ENCODE measurements at regions not wholly inside any gene's neighbourhood (a gene's known extent, or its start where the extent isn't known, plus 50 kb on each side); places are given as distances from the start of the nearest gene placed in this dataset.
"Not testable (repeated sequence)": the region's sequence is repeated elsewhere in the genome, so short reads cannot be mapped to it uniquely, and the experiment has no call there.

- not testable (repeated sequence) for H3K36me3 Mint-ChIP-seq (ENCODE audit: low read depth, unreplicated experiment); DNase-seq (ENCODE audit: low spot score); H3K4me3 Mint-ChIP-seq (ENCODE audit: unreplicated experiment); H3K9me3 Mint-ChIP-seq (ENCODE audit: unreplicated experiment); H3K27me3 Mint-ChIP-seq (ENCODE audit: unreplicated experiment); H3K27ac Mint-ChIP-seq (ENCODE audit: unreplicated experiment); H3K4me1 Mint-ChIP-seq (ENCODE audit: unreplicated experiment)
Observed at GRCh38 chr17:26936645-26937044, 357.3 kb upstream of the WSB1 start.

GRCh38 chr17:26937750-26938322, 356.1 kb upstream of the WSB1 start:
- DNase-seq (ENCODE audit: low spot score); H3K4me3 Mint-ChIP-seq (ENCODE audit: unreplicated experiment); H3K4me1 Mint-ChIP-seq (ENCODE audit: unreplicated experiment); H3K9me3 Mint-ChIP-seq (ENCODE audit: unreplicated experiment); H3K27ac Mint-ChIP-seq (ENCODE audit: unreplicated experiment); H3K36me3 Mint-ChIP-seq (ENCODE audit: low read depth, unreplicated experiment); H3K27me3 Mint-ChIP-seq (ENCODE audit: unreplicated experiment): not testable (repeated sequence)

- not testable (repeated sequence) for H3K27me3 Mint-ChIP-seq (ENCODE audit: unreplicated experiment); H3K36me3 Mint-ChIP-seq (ENCODE audit: low read depth, unreplicated experiment); H3K9me3 Mint-ChIP-seq (ENCODE audit: unreplicated experiment); H3K27ac Mint-ChIP-seq (ENCODE audit: unreplicated experiment); H3K4me1 Mint-ChIP-seq (ENCODE audit: unreplicated experiment); DNase-seq (ENCODE audit: low spot score); H3K4me3 Mint-ChIP-seq (ENCODE audit: unreplicated experiment)
Observed at GRCh38 chr17:26939755-26940154, 354.2 kb upstream of the WSB1 start.

GRCh38 chr17:26940587-26940986, 353.3 kb upstream of the WSB1 start:
- not testable (repeated sequence) for DNase-seq (ENCODE audit: low spot score); H3K27ac Mint-ChIP-seq (ENCODE audit: unreplicated experiment); H3K4me3 Mint-ChIP-seq (ENCODE audit: unreplicated experiment); H3K36me3 Mint-ChIP-seq (ENCODE audit: low read depth, unreplicated experiment); H3K9me3 Mint-ChIP-seq (ENCODE audit: unreplicated experiment); H3K4me1 Mint-ChIP-seq (ENCODE audit: unreplicated experiment); H3K27me3 Mint-ChIP-seq (ENCODE audit: unreplicated experiment)

GRCh38 chr17:26962255-26963162, 331.4 kb upstream of the WSB1 start:
- H3K4me3 Mint-ChIP-seq (ENCODE audit: unreplicated experiment): no peak overlapping the region
- peaks cover 3% of the 10 kb centered on the region for H3K27me3 Mint-ChIP-seq (ENCODE audit: unreplicated experiment)
- no peak overlapping the region for H3K27ac Mint-ChIP-seq (ENCODE audit: unreplicated experiment)
- H3K9me3 Mint-ChIP-seq (ENCODE audit: unreplicated experiment): peaks cover 26% of the 10 kb centered on the region
- no peaks in the 10 kb centered on the region for H3K4me1 Mint-ChIP-seq (ENCODE audit: unreplicated experiment)
- H3K36me3 Mint-ChIP-seq (ENCODE audit: low read depth, unreplicated experiment): no peaks in the 10 kb centered on the region
- no peak for TF ChIP-seq CTCF (IDR thresholded peaks at IDR 0.05; ENCODE audit: unreplicated experiment)
- DNase-seq (ENCODE audit: low spot score): no peak

GRCh38 chr17:26963163-26963503, 330.8 kb upstream of the WSB1 start:
- Mint-ChIP-seq H3K36me3 (ENCODE audit: low read depth, unreplicated experiment) (no peaks in the 10 kb centered on the region), H3K9me3 (ENCODE audit: unreplicated experiment) (peaks cover 26% of the 10 kb centered on the region), H3K4me3 (ENCODE audit: unreplicated experiment) (no peak overlapping the region), H3K27ac (ENCODE audit: unreplicated experiment) (no peak overlapping the region), H3K27me3 (ENCODE audit: unreplicated experiment) (peaks cover 3% of the 10 kb centered on the region), H3K4me1 (ENCODE audit: unreplicated experiment) (no peaks in the 10 kb centered on the region)
- no peak for TF ChIP-seq CTCF (IDR thresholded peaks at IDR 0.05; ENCODE audit: unreplicated experiment)
- DNase-seq (ENCODE audit: low spot score): no peak

GRCh38 chr17:26965898-26966624, 327.9 kb upstream of the WSB1 start:
- H3K4me1 Mint-ChIP-seq (ENCODE audit: unreplicated experiment); H3K4me3 Mint-ChIP-seq (ENCODE audit: unreplicated experiment); H3K27ac Mint-ChIP-seq (ENCODE audit: unreplicated experiment); DNase-seq (ENCODE audit: low spot score); H3K27me3 Mint-ChIP-seq (ENCODE audit: unreplicated experiment); H3K36me3 Mint-ChIP-seq (ENCODE audit: low read depth, unreplicated experiment): not testable (repeated sequence)
- H3K9me3 Mint-ChIP-seq (ENCODE audit: unreplicated experiment): peaks cover 14% of the 10 kb centered on the region

- H3K4me1 Mint-ChIP-seq (ENCODE audit: unreplicated experiment); H3K4me3 Mint-ChIP-seq (ENCODE audit: unreplicated experiment); DNase-seq (ENCODE audit: low spot score); H3K27ac Mint-ChIP-seq (ENCODE audit: unreplicated experiment); H3K27me3 Mint-ChIP-seq (ENCODE audit: unreplicated experiment); H3K36me3 Mint-ChIP-seq (ENCODE audit: low read depth, unreplicated experiment): not testable (repeated sequence)
- peaks cover 13% of the 10 kb centered on the region for H3K9me3 Mint-ChIP-seq (ENCODE audit: unreplicated experiment)
Observed at GRCh38 chr17:26966625-26967179, 327.2 kb upstream of the WSB1 start.

GRCh38 chr17:26981845-26982425, 312.0 kb upstream of the WSB1 start:
- H3K4me3 Mint-ChIP-seq (ENCODE audit: unreplicated experiment); H3K4me1 Mint-ChIP-seq (ENCODE audit: unreplicated experiment); H3K36me3 Mint-ChIP-seq (ENCODE audit: low read depth, unreplicated experiment); H3K27ac Mint-ChIP-seq (ENCODE audit: unreplicated experiment); H3K27me3 Mint-ChIP-seq (ENCODE audit: unreplicated experiment); DNase-seq (ENCODE audit: low spot score): not testable (repeated sequence)
- peaks cover 34% of the 10 kb centered on the region for H3K9me3 Mint-ChIP-seq (ENCODE audit: unreplicated experiment)
